Esophagus squamous epithelium (tissue), 5 donors: ENCODE measurements at regions not wholly inside any gene's neighbourhood (a gene's known extent, or its start where the extent isn't known, plus 50 kb on each side); places are given as distances from the start of the nearest gene placed in this dataset.
A peak's percentile ranks its signal among the peaks of the same experiment; 100 is the strongest.

Experiments
- DNase-seq: peaks from one replicate; lab custom pipeline; 2025; lab: John Stamatoyannopoulos, UW
- H3K27ac ChIP-seq, 4 donors: fragments of 200-600 bp; sonication (generic); one replicate each; pipeline ENCODE4 v1.5.1; 2016 to 2019; ENCODE audit warnings: mild to moderate bottlenecking in 1 of 4
- H3K27me3 ChIP-seq, 4 donors: fragments of 200-600 bp; sonication (generic); 1 replicate in 3 of 4; 2 replicates in 1 of 4; pipeline versions ENCODE4 v1.5.1 to v1.6.0; 2017 to 2021; ENCODE audit warnings: antibody characterized with exemption in 1 of 4
- H3K36me3 ChIP-seq, 3 donors: fragments of 200-600 bp; sonication (generic); one replicate each; pipeline ENCODE4 v1.5.1; 2016 to 2019
- H3K4me1 ChIP-seq, 3 donors: fragments of 200-600 bp; sonication (generic); one replicate each; pipeline ENCODE4 v1.5.1; 2017 to 2019
- H3K4me3 ChIP-seq, 4 donors: fragments of 200-600 bp; sonication (generic); 1 replicate in 3 of 4; 2 replicates in 1 of 4; pipeline ENCODE4 v1.5.1; 2016 to 2019; ENCODE audit warnings: mild to moderate bottlenecking in 2 of 4, moderate library complexity in 1 of 4
- H3K9me3 ChIP-seq, 3 donors: fragments of 200-600 bp; sonication (generic); one replicate each; pipeline ENCODE4 v1.5.1; 2016 to 2019
- POLR2A ChIP-seq, 4 donors: fragments of 450-650 bp; IDR thresholded peaks; one replicate each; pipeline ENCODE4 v1.6.1; 2017; ENCODE audit warnings: antibody characterized with exemption in 4 of 4, mild to moderate bottlenecking in 4 of 4, moderate library complexity in 3 of 4
- WGBS, 2 donors: methylation state at CpG; one replicate each; pipeline ENCODE4 v1.1.5; 2018; 5-methylcytosine and 5-hydroxymethylcytosine counted together
- intact Hi-C: fragments of 100-400 bp; cut with DNase I; formaldehyde crosslinking; loops from one replicate; pipeline ENCODE4 v1.15.0; 2022
- TF ChIP-seq, protein P1 (sequence below), 6 experiments: fragments of 450-650 bp in 4 of 6; fragments of 200-600 bp in 2 of 6; sonication (generic) in 2 of 6; IDR thresholded peaks; one replicate each; pipeline ENCODE4 v1.5.1; 2016 to 2019; ENCODE audit warnings: antibody characterized with exemption in 6 of 6, mild to moderate bottlenecking in 4 of 6, moderate library complexity in 4 of 6
- donor health status: DM: yes; HTN: yes; CAD: no.

DNA sequence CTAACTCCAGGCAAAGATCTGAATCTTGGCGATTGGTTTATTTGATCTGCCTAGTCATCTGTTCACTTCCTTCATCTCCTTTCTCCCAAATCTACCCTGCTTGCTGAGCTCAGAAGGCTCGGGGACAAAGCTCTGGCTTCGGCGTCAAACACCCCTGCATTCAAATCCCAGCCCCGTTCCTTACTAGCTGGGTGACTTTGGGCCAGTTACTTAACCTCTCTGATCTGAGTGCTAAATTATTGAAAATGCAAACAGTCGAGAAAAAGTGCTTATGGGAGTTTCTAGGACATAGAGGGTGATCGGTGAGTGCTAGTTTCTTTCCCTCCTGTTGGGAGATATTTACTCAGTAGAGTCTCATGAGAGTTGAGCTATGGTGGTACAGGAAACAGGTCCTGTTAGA, 121.2 kb upstream of the RFLNA start:
- TF ChIP-seq POLR2A (IDR thresholded peaks at IDR 0.05): no peak
- TF ChIP-seq, protein P1, sequence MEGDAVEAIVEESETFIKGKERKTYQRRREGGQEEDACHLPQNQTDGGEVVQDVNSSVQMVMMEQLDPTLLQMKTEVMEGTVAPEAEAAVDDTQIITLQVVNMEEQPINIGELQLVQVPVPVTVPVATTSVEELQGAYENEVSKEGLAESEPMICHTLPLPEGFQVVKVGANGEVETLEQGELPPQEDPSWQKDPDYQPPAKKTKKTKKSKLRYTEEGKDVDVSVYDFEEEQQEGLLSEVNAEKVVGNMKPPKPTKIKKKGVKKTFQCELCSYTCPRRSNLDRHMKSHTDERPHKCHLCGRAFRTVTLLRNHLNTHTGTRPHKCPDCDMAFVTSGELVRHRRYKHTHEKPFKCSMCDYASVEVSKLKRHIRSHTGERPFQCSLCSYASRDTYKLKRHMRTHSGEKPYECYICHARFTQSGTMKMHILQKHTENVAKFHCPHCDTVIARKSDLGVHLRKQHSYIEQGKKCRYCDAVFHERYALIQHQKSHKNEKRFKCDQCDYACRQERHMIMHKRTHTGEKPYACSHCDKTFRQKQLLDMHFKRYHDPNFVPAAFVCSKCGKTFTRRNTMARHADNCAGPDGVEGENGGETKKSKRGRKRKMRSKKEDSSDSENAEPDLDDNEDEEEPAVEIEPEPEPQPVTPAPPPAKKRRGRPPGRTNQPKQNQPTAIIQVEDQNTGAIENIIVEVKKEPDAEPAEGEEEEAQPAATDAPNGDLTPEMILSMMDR (IDR thresholded peaks at IDR 0.05): no peak
- intact Hi-C loops: no loop called here

DNA sequence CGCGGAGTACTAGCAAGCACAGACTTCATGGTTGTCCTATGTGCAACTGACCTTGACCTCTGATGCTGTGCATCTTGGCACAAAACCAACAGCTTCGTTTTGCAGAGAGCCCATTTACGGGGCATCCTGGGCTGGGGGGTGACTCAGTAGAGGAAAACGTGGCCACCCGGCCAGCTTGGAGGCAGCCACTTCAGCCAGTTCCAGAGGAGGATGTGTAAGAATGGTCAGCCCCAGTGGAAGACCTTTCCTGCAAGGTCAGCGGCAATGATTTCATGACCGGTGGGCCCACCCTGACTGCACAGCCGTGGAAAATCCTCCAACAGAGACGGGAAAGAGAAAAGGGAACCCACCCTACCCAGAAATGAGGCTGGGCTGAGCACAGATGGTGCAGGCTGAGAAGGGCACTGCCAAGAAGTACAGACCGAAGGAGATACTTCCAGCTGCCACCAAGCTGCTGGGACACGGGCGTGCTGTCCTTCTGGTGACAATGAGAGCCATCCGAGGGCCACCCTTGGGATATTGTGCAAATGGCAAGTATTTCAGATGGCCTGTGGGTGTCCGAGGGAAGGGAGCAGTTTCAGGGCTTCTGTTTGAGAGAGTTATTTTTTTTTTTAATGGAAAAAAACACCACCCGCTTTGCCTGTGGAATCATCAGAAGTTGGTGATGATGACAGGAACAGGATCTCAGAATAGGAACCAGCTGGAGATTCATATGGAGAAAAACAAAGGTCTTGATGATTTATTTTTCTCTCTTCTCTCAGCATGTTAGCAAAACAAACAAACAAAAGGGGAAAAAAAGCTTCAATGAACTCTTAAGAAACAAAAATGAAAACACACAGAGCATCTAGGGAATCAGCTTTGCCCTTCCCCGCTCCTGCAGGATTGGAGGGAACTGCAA, 120.2 kb upstream of the RFLNA start:
- no peak for TF ChIP-seq POLR2A (IDR thresholded peaks at IDR 0.05)
- TF ChIP-seq, protein P1 (IDR thresholded peaks at IDR 0.05): no peak
- Histone ChIP-seq H3K27me3 (no peaks in the 10 kb centered on the region), H3K36me3 (no peaks in the 10 kb centered on the region), H3K27ac (peak overlapping the region in 1 of 4 donors; percentile 39), H3K4me1 (no peaks in the 10 kb centered on the region), H3K4me3 (no peak overlapping the region), H3K9me3 (no peaks in the 10 kb centered on the region)
- DNase-seq: no peak
- WGBS, 2 donors: 64 to 81% methylated on average over 14 to 17 of the region's 17 CpGs
- intact Hi-C loops: no loop called here

More for the DNA sequence above, 121.2 kb upstream of the RFLNA start:
- H3K4me1 ChIP-seq: no peaks in the 10 kb centered on the region
- WGBS, 2 donors: 75 to 86% methylated on average over 7 of the region's 7 CpGs
- no peak overlapping the region for H3K27ac ChIP-seq
- H3K9me3 ChIP-seq: no peaks in the 10 kb centered on the region
- no peaks in the 10 kb centered on the region for H3K27me3 ChIP-seq
- H3K36me3 ChIP-seq: no peaks in the 10 kb centered on the region
- H3K4me3 ChIP-seq: no peak overlapping the region
- no peak for DNase-seq

DNA sequence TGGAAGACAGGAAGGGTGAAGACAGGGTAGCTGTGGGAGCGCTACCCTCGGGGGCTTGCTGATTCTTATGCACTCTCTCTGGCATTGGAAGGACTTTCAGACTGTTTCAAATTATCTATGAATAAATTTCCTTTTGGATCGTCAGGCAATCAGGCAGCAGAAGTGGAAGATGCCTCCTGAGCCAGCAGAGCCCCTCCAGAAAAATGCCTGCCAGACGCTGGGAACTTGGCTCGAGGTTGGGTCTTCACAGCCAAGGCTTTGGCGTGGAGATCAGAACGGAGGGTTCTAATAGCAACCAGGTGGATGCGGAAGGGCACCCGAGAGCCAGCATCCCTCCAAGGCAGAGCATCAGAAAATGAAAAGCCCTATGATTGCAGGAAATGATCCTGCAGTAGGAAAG, 119.2 kb upstream of the RFLNA start:
- no peak for DNase-seq
- Histone ChIP-seq H3K27ac (no peak overlapping the region), H3K4me3 (no peak overlapping the region), H3K4me1 (no peaks in the 10 kb centered on the region), H3K27me3 (no peaks in the 10 kb centered on the region), H3K36me3 (no peaks in the 10 kb centered on the region), H3K9me3 (no peaks in the 10 kb centered on the region)
- intact Hi-C loops: no loop called here
- 59 to 75% methylated on average over 7 to 8 of the region's 9 CpGs for WGBS, 2 donors
- TF ChIP-seq, protein P1 (IDR thresholded peaks at IDR 0.05): no peak
- TF ChIP-seq POLR2A (IDR thresholded peaks at IDR 0.05): no peak

DNA sequence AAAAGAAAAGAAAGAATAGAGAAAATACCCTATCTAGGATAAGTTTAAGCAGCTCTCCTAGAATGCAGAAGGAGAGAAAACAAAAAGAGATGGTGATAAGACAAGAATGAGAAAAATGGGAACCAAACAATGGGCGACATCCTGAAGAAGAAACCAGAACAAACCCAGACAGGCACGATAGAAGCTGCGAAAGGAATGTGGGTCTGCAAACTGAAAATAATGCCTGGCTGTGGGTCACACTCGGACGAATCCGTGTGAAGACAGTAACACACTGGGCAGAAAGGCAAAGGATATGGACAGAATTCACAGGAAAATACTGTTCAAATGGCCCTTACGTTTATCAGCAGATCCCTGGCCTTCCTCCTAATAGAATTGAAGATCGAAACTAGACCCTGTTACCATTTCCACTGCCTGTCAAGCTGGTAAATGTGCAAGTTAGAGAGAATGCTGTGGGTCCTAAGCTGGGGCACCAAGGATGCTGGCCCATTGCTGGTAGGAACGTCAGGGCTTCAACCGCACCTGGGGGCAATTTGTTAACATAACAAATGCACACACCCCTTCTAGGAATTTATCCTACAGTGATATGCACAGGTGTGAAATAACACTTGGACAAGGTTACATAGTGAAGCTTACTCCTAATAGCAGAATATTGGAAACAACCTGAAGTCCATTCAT, 117.5 kb upstream of the RFLNA start:
- intact Hi-C loops: no loop called here
- Histone ChIP-seq H3K9me3 (no peaks in the 10 kb centered on the region), H3K4me3 (no peak overlapping the region), H3K27me3 (no peaks in the 10 kb centered on the region), H3K4me1 (no peaks in the 10 kb centered on the region), H3K36me3 (no peaks in the 10 kb centered on the region), H3K27ac (no peak overlapping the region)
- 76 to 85% methylated on average over 10 of the region's 10 CpGs for WGBS, 2 donors
- TF ChIP-seq POLR2A (IDR thresholded peaks at IDR 0.05): no peak
- TF ChIP-seq, protein P1 (IDR thresholded peaks at IDR 0.05): no peak
- no peak for DNase-seq

DNA sequence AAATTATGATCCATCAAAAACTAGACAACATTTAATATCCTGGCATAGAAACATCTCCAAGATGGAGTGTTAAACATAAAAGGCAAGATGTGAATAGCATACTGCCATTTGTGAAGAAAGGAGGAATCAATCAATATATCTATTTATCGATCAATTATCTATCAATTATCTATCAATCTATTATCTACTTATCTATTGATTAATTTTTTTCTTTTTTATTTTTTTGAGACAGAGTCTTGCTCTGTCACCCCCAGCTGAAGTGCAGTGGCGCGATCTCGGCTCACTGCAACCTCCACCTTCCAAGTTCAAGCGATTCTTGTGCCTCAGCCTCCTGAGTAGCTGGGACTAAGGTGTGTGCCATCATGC, 117.0 kb upstream of the RFLNA start:
- H3K9me3 ChIP-seq: no peaks in the 10 kb centered on the region
- DNase-seq: no peak
- WGBS, 2 donors: 96 to 97% methylated on average over 5 of the region's 5 CpGs
- H3K4me3 ChIP-seq: no peak overlapping the region
- no peaks in the 10 kb centered on the region for H3K36me3 ChIP-seq
- no peak overlapping the region for H3K27ac ChIP-seq
- no peaks in the 10 kb centered on the region for H3K4me1 ChIP-seq
- intact Hi-C loops: no loop called here
- TF ChIP-seq, protein P1 (IDR thresholded peaks at IDR 0.05): no peak
- TF ChIP-seq POLR2A (IDR thresholded peaks at IDR 0.05): no peak
- no peaks in the 10 kb centered on the region for H3K27me3 ChIP-seq
